GM12865 (cell line): ENCODE measurements at regions not wholly inside any gene's neighbourhood (a gene's known extent, or its start where the extent isn't known, plus 50 kb on each side); places are given as distances from the start of the nearest gene placed in this dataset.

ENCODE experiments used
- DNase-seq: peaks from one replicate; pipeline ENCODE4 v3.0.0; 2010; ENCODE audit warnings: low read depth
- H3K4me3 ChIP-seq: 2 replicates; pipeline ENCODE4 v1.5.1; 2011; ENCODE audit warnings: mild to moderate bottlenecking, low read depth, low read length, control low read depth
- CTCF ChIP-seq: IDR thresholded peaks from 2 replicates; pipeline ENCODE4 v1.5.1; 2011; ENCODE audit warnings: low read length, control low read depth, low read depth, inconsistent platforms; ENCODE audit not compliant: insufficient read depth; ENCODE audit errors: missing control alignments

GRCh38 chr14:55973285-55973800 lies 144.9 kb upstream of the PELI2 start:
- DNase-seq, result no peak
- no peak overlapping the region for H3K4me3 ChIP-seq
- TF ChIP-seq CTCF, result no peak

- no peak for TF ChIP-seq CTCF
- no peak for DNase-seq
- H3K4me3 ChIP-seq, result no peak overlapping the region
Observed at GRCh38 chr14:55973911-55974630, 144.1 kb upstream of the PELI2 start.

DNA sequence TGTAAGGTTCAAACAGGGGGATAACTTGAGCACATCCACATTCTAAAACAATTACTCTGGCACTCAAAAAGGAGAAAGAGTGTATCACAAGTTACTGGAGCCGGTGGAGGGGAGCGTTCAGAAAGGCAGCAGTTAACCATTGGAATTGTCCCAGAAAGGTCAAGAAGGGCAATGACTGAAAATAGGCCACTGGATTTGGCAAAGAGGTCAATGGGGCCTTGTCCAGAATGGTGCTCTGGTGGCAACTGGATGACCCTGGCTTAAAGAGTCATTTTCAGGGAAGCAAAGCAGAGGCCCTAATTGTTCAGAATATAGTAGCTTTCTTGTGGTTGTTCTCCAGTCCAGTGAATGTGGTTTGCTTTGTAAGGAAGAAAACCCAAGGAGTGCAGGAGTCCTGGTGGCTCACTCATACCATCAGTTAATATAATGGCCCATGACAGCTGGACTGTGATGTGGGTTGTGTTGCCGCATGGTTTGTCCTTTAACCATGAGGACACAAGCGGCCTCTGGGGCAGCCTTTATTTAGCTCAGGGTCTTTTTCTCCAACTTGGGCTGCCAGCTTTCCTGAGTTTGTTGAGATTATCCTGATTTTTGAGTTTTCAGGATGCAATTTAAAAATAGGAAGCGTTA lies 142.8 kb upstream of the PELI2 start:
- no peak for TF ChIP-seq CTCF
- no peak overlapping the region for H3K4me3 ChIP-seq
- DNase-seq, result no peak

- no peak for TF ChIP-seq CTCF
- no peak overlapping the region for H3K4me3 ChIP-seq
- DNase-seq, result no peak
Observed at GRCh38 chr14:55976219-55976618, 142.0 kb upstream of the PELI2 start.

- no peak overlapping the region for H3K4me3 ChIP-seq
- no peak for DNase-seq
- no peak for TF ChIP-seq CTCF
Observed at GRCh38 chr14:55976655-55977054, 141.6 kb upstream of the PELI2 start.

DNA sequence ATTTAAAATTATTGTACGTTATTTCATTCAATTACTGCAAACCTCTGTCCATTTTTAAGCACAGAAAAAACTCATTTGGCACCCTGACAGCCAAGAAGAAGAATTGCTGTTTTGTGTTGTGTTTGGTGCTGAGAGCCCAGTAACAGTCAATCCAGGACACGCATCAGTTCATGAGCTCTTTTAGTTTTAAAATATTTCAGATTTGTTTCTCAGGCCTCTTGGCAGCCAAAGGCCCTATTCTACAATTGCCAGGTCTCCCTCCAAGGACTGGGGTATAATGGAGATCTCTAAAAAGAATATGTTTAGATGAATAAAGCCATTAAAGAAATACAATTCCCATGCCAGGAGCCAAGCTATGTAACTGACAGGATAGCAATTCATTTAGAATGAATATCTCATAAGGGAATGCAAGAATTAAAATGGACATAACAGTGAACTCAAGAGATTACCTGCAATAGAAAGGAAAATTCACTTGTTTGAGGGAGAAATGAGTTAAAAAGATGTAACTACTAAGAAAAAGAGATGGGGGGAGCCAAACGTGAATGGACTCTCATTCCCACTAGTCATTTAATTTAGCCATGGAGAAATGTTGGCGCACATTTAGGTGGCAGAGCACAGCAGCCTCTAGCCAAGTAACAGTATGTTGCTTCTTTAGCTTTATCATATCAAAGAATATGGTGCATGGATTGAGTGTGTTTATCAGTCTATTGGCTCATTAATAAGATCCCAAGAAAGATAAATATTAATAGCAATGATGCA lies 140.6 kb upstream of the PELI2 start:
- no peak for DNase-seq
- TF ChIP-seq CTCF, result no peak
- H3K4me3 ChIP-seq, result no peak overlapping the region
